Tibial artery (tissue), 4 donors: ENCODE measurements at regions not wholly inside any gene's neighbourhood (a gene's known extent, or its start where the extent isn't known, plus 50 kb on each side); places are given as distances from the start of the nearest gene placed in this dataset.
A peak's percentile ranks its signal among the peaks of the same experiment; 100 is the strongest.

Source experiments
- DNase-seq, 2 donors: peaks; one replicate each; pipeline ENCODE4 v3.0.0-alpha.2; 2019
- H3K27ac ChIP-seq, 2 donors: fragments of 200-600 bp; sonication (generic) in 1 of 2; 1 replicate in 1 of 2; 2 replicates in 1 of 2; pipeline ENCODE4 v1.5.1; 2018 to 2019; ENCODE audit warnings: mild to moderate bottlenecking in 1 of 2
- H3K27me3 ChIP-seq, 2 donors: fragments of 200-600 bp; sonication (generic) in 1 of 2; one replicate each; pipeline versions ENCODE4 v1.5.1 to v1.6.0; 2016 to 2019
- H3K36me3 ChIP-seq, 3 donors: fragments of 200-600 bp; sonication (generic) in 2 of 3; one replicate each; pipeline ENCODE4 v1.5.1; 2016 to 2019; ENCODE audit warnings: mild to moderate bottlenecking in 2 of 3
- H3K4me1 ChIP-seq, 4 donors: fragments of 200-600 bp; sonication (generic) in 2 of 4; 1 replicate in 3 of 4; 2 replicates in 1 of 4; pipeline ENCODE4 v1.5.1; 2016 to 2019
- H3K4me3 ChIP-seq, 2 donors: fragments of 200-600 bp; sonication (generic) in 1 of 2; 1 replicate in 1 of 2; 2 replicates in 1 of 2; pipeline ENCODE4 v1.5.1; 2018 to 2019; ENCODE audit warnings: mild to moderate bottlenecking in 2 of 2
- H3K9me3 ChIP-seq, 3 donors: fragments of 200-600 bp; sonication (generic) in 1 of 3; one replicate each; pipeline ENCODE4 v1.5.1; 2016 to 2019
- CTCF ChIP-seq, 2 experiments: fragments of 200-600 bp in 1 of 2; fragments of 450-650 bp in 1 of 2; IDR thresholded peaks; one replicate each; pipeline ENCODE4 v1.5.1; 2017 to 2019; ENCODE audit warnings: antibody characterized with exemption in 2 of 2, mild to moderate bottlenecking in 1 of 2, moderate library complexity in 1 of 2
- intact Hi-C: fragments of 100-400 bp; cut with DNase I; formaldehyde crosslinking; loops from one replicate; pipeline ENCODE4 v1.15.0; 2023; ENCODE audit warnings: low total_unique reads

GRCh38 chr1:55815745-55816455 is 600.7 kb upstream of the USP24 start:
- Histone ChIP-seq H3K27me3 (no peaks in the 10 kb centered on the region), H3K9me3 (no peaks in the 10 kb centered on the region), H3K4me1 (peaks cover 0 to 31% (median 10%) of the 10 kb centered on the region in 4 donors), H3K36me3 (no peaks in the 10 kb centered on the region), H3K27ac (no peak overlapping the region), H3K4me3 (no peak overlapping the region)
- DNase-seq, result no peak
- intact Hi-C loops, result no loop called here
- TF ChIP-seq CTCF (IDR thresholded peaks at IDR 0.05), result no peak

GRCh38 chr1:55814967-55815366 is 599.8 kb upstream of the USP24 start:
- no peak for TF ChIP-seq CTCF (IDR thresholded peaks at IDR 0.05)
- Histone ChIP-seq H3K9me3 (no peaks in the 10 kb centered on the region), H3K36me3 (no peaks in the 10 kb centered on the region), H3K27me3 (no peaks in the 10 kb centered on the region), H3K4me1 (peaks cover 0 to 31% (median 10%) of the 10 kb centered on the region in 4 donors), H3K27ac (peak overlapping the region in 1 of 2 donors; percentile 9), H3K4me3 (no peak overlapping the region)
- intact Hi-C loops, result no loop called here
- DNase-seq, result no peak

- TF ChIP-seq CTCF (IDR thresholded peaks at IDR 0.05), result no peak
- H3K4me1 ChIP-seq, result peaks cover 0 to 31% (median 10%) of the 10 kb centered on the region in 4 donors
- no peaks in the 10 kb centered on the region for H3K9me3 ChIP-seq
- intact Hi-C loops, result no loop called here
- DNase-seq, result peak; percentile 73 to 75
- no peak overlapping the region for H3K4me3 ChIP-seq
- H3K27ac ChIP-seq, result peak overlapping the region; percentile 9 to 19
- H3K36me3 ChIP-seq, result no peaks in the 10 kb centered on the region
- no peaks in the 10 kb centered on the region for H3K27me3 ChIP-seq
Observed at GRCh38 chr1:55813618-55814017, 598.5 kb upstream of the USP24 start.

- H3K36me3 ChIP-seq, result no peaks in the 10 kb centered on the region
- H3K9me3 ChIP-seq, result no peaks in the 10 kb centered on the region
- H3K27me3 ChIP-seq, result no peaks in the 10 kb centered on the region
- H3K4me1 ChIP-seq, result peaks cover 0 to 31% (median 10%) of the 10 kb centered on the region in 4 donors
- peak overlapping the region; percentile 19 to 28 for H3K27ac ChIP-seq
- H3K4me3 ChIP-seq, result no peak overlapping the region
- no peak for TF ChIP-seq CTCF (IDR thresholded peaks at IDR 0.05)
- DNase-seq, result no peak
- intact Hi-C loops, result no loop called here
Observed at GRCh38 chr1:55812281-55812680, 597.1 kb upstream of the USP24 start.

- no peak overlapping the region for H3K4me3 ChIP-seq
- no peak for DNase-seq
- no peaks in the 10 kb centered on the region for H3K27me3 ChIP-seq
- intact Hi-C loops, result no loop called here
- peaks cover 0 to 11% (median 6%) of the 10 kb centered on the region in 4 donors for H3K4me1 ChIP-seq
- no peaks in the 10 kb centered on the region for H3K36me3 ChIP-seq
- no peak overlapping the region for H3K27ac ChIP-seq
- no peak for TF ChIP-seq CTCF (IDR thresholded peaks at IDR 0.05)
- H3K9me3 ChIP-seq, result no peaks in the 10 kb centered on the region
Observed at GRCh38 chr1:55808263-55808662, 593.1 kb upstream of the USP24 start.
